K562 (cell line): ENCODE measurements at regions not wholly inside any gene's neighbourhood (a gene's known extent, or its start where the extent isn't known, plus 50 kb on each side); places are given as distances from the start of the nearest gene placed in this dataset.

Source experiments
- BHLHE40 ChIP-seq: IDR thresholded peaks from 2 replicates; pipeline ENCODE4 v1.6.1; 2011; ENCODE audit warnings: low read length, improper control_type of control experiment
- PRPF4 ChIP-seq: fragments of 200-400 bp; formaldehyde crosslinking; IDR thresholded peaks from one replicate; pipeline ENCODE4 v1.6.1; 2017; ENCODE audit warnings: low read length, low read depth, mild to moderate bottlenecking; ENCODE audit not compliant: insufficient read depth, poor library complexity, severe bottlenecking
- SMARCE1 ChIP-seq: fragments of 450-650 bp; IDR thresholded peaks from 2 replicates; pipeline ENCODE4 v1.7.1; 2016; ENCODE audit warnings: mild to moderate bottlenecking
- TF ChIP-seq, protein P1 (sequence below): IDR thresholded peaks from 3 replicates; pipeline ENCODE4 v1.6.1; 2011; ENCODE audit warnings: borderline replicate concordance, mild to moderate bottlenecking; ENCODE audit not compliant: insufficient read length, insufficient read depth
- TF ChIP-seq, protein P2 (sequence below): fragments of 200-800 bp; sonication (Bioruptor generic); IDR thresholded peaks from 2 replicates; pipeline ENCODE4 v1.6.1; 2016; ENCODE audit warnings: missing genetic modification characterization, missing compliant biosample characterization

DNA sequence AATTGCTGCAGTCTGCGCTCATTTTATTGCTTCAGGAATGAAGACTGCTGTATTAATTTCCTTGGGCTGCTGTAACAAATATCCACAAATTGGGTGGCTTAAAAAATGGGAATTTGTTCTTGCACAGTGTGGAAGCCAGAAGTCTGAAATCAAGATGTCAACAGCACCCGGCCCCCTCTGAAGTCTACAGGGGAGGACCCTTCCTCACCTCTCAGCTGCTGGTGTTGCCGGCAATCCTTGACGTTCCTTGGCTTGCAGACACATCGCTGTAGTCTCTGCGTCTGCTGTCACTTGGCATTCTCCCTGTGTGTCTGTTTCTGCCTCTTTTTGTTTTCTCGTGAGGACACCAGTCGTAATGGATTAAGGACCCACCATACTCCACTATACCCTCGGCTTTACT, 166.2 kb downstream of the PTPN20 start (continued):
- TF ChIP-seq, protein P1, sequence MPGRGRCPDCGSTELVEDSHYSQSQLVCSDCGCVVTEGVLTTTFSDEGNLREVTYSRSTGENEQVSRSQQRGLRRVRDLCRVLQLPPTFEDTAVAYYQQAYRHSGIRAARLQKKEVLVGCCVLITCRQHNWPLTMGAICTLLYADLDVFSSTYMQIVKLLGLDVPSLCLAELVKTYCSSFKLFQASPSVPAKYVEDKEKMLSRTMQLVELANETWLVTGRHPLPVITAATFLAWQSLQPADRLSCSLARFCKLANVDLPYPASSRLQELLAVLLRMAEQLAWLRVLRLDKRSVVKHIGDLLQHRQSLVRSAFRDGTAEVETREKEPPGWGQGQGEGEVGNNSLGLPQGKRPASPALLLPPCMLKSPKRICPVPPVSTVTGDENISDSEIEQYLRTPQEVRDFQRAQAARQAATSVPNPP, result no peak
- TF ChIP-seq SMARCE1 (no peak), PRPF4 (no peak), BHLHE40 (no peak)
- TF ChIP-seq, protein P2, sequence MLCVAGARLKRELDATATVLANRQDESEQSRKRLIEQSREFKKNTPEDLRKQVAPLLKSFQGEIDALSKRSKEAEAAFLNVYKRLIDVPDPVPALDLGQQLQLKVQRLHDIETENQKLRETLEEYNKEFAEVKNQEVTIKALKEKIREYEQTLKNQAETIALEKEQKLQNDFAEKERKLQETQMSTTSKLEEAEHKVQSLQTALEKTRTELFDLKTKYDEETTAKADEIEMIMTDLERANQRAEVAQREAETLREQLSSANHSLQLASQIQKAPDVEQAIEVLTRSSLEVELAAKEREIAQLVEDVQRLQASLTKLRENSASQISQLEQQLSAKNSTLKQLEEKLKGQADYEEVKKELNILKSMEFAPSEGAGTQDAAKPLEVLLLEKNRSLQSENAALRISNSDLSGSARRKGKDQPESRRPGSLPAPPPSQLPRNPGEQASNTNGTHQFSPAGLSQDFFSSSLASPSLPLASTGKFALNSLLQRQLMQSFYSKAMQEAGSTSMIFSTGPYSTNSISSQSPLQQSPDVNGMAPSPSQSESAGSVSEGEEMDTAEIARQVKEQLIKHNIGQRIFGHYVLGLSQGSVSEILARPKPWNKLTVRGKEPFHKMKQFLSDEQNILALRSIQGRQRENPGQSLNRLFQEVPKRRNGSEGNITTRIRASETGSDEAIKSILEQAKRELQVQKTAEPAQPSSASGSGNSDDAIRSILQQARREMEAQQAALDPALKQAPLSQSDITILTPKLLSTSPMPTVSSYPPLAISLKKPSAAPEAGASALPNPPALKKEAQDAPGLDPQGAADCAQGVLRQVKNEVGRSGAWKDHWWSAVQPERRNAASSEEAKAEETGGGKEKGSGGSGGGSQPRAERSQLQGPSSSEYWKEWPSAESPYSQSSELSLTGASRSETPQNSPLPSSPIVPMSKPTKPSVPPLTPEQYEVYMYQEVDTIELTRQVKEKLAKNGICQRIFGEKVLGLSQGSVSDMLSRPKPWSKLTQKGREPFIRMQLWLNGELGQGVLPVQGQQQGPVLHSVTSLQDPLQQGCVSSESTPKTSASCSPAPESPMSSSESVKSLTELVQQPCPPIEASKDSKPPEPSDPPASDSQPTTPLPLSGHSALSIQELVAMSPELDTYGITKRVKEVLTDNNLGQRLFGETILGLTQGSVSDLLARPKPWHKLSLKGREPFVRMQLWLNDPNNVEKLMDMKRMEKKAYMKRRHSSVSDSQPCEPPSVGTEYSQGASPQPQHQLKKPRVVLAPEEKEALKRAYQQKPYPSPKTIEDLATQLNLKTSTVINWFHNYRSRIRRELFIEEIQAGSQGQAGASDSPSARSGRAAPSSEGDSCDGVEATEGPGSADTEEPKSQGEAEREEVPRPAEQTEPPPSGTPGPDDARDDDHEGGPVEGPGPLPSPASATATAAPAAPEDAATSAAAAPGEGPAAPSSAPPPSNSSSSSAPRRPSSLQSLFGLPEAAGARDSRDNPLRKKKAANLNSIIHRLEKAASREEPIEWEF (CRISPR knock-in tag), result no peak
